ENCODE measurements at regions not wholly inside any gene's neighbourhood (a gene's known extent, or its start where the extent isn't known, plus 50 kb on each side); places are given as distances from the start of the nearest gene placed in this dataset.

GRCh38 chr20:55353206-55353605, 652.1 kb downstream of the CBLN4 start:
- peaks cover 4% of the 10 kb centered on the region for H3K9me3 ChIP-seq (ENCODE audit: low read depth, low read length, poor library complexity, severe bottlenecking)
- H3K4me3 ChIP-seq (ENCODE audit: low read depth, low read length, poor library complexity, severe bottlenecking), result no peak overlapping the region
- intact Hi-C loops (cut with micrococcal nuclease; ENCODE audit: unreplicated experiment), result no loop called here
- H3K27ac ChIP-seq (ENCODE audit: low read depth, low read length, poor library complexity, severe bottlenecking), result no peak overlapping the region
- H3K27me3 ChIP-seq (replicated peaks; ENCODE audit: insufficient read depth, low read depth, low read length, poor library complexity), result no peaks in the 10 kb centered on the region
- H3K4me1 ChIP-seq (ENCODE audit: insufficient read depth, low read length, poor library complexity, severe bottlenecking), result no peaks in the 10 kb centered on the region
- no TSS peak for BruUV-seq (replicated peaks)
- TF ChIP-seq CTCF (conservative IDR thresholded peaks at IDR 0.05; ENCODE audit: low read depth, low read length) (no peak), EZH2 (IDR thresholded peaks at IDR 0.05; ENCODE audit: borderline replicate concordance, low read depth, low read length, poor library complexity, severe bottlenecking) (no peak)
- DNase-seq (ENCODE audit: low spot score), result no peak
- H3K36me3 ChIP-seq (ENCODE audit: insufficient read depth, low read length, poor library complexity, severe bottlenecking), result no peaks in the 10 kb centered on the region
- ChIA-PET POLR2A (ENCODE audit: low non-redundant PET) (no interaction called here), CTCF (no interaction called here)

- no TSS peak for BruUV-seq (replicated peaks)
- Histone ChIP-seq H3K27me3 (replicated peaks; ENCODE audit: insufficient read depth, low read depth, low read length, poor library complexity) (no peaks in the 10 kb centered on the region), H3K4me1 (ENCODE audit: insufficient read depth, low read length, poor library complexity, severe bottlenecking) (no peaks in the 10 kb centered on the region), H3K27ac (ENCODE audit: low read depth, low read length, poor library complexity, severe bottlenecking) (no peak overlapping the region), H3K4me3 (ENCODE audit: low read depth, low read length, poor library complexity, severe bottlenecking) (no peak overlapping the region), H3K9me3 (ENCODE audit: low read depth, low read length, poor library complexity, severe bottlenecking) (no peaks in the 10 kb centered on the region), H3K36me3 (ENCODE audit: insufficient read depth, low read length, poor library complexity, severe bottlenecking) (no peaks in the 10 kb centered on the region)
- CTCF ChIA-PET, result no interaction called here
- no peak for DNase-seq (ENCODE audit: low spot score)
- TF ChIP-seq CTCF (conservative IDR thresholded peaks at IDR 0.05; ENCODE audit: low read depth, low read length) (no peak), EZH2 (IDR thresholded peaks at IDR 0.05; ENCODE audit: borderline replicate concordance, low read depth, low read length, poor library complexity, severe bottlenecking) (no peak)
- POLR2A ChIA-PET (ENCODE audit: low non-redundant PET), result no interaction called here
- intact Hi-C loops (cut with micrococcal nuclease; ENCODE audit: unreplicated experiment), result no loop called here
Measured at GRCh38 chr20:55348223-55348622, 657.1 kb downstream of the CBLN4 start.

- no peak overlapping the region for H3K27ac ChIP-seq (ENCODE audit: low read depth, low read length, poor library complexity, severe bottlenecking)
- ChIA-PET POLR2A (ENCODE audit: low non-redundant PET) (no interaction called here), CTCF (no interaction called here)
- intact Hi-C loops (cut with micrococcal nuclease; ENCODE audit: unreplicated experiment), result no loop called here
- H3K9me3 ChIP-seq (ENCODE audit: low read depth, low read length, poor library complexity, severe bottlenecking), result no peaks in the 10 kb centered on the region
- no TSS peak for BruUV-seq (replicated peaks)
- H3K36me3 ChIP-seq (ENCODE audit: insufficient read depth, low read length, poor library complexity, severe bottlenecking), result no peaks in the 10 kb centered on the region
- no peaks in the 10 kb centered on the region for H3K4me1 ChIP-seq (ENCODE audit: insufficient read depth, low read length, poor library complexity, severe bottlenecking)
- DNase-seq (ENCODE audit: low spot score), result no peak
- H3K27me3 ChIP-seq (replicated peaks; ENCODE audit: insufficient read depth, low read depth, low read length, poor library complexity), result no peaks in the 10 kb centered on the region
- no peak overlapping the region for H3K4me3 ChIP-seq (ENCODE audit: low read depth, low read length, poor library complexity, severe bottlenecking)
- TF ChIP-seq EZH2 (IDR thresholded peaks at IDR 0.05; ENCODE audit: borderline replicate concordance, low read depth, low read length, poor library complexity, severe bottlenecking) (no peak), CTCF (conservative IDR thresholded peaks at IDR 0.05; ENCODE audit: low read depth, low read length) (no peak)
Measured at GRCh38 chr20:55342822-55343221, 662.5 kb downstream of the CBLN4 start.
